Brain microvascular endothelial cell (primary cell): ENCODE measurements at regions not wholly inside any gene's neighbourhood (a gene's known extent, or its start where the extent isn't known, plus 50 kb on each side); places are given as distances from the start of the nearest gene placed in this dataset.
"Not testable (repeated sequence)": the region's sequence is repeated elsewhere in the genome, so short reads cannot be mapped to it uniquely, and the experiment has no call there.

Source experiments
- DNase-seq: peaks from one replicate; pipeline ENCODE4 v3.0.0-alpha.2; 2020
- H3K27ac ChIP-seq: fragments of 250-450 bp; sonication (Bioruptor Pico); 2 replicates; pipeline ENCODE4 v1.5.1; 2020; ENCODE audit warnings: mild to moderate bottlenecking, moderate library complexity
- H3K27me3 ChIP-seq: fragments of 250-450 bp; sonication (Bioruptor Pico); replicated peaks from 2 replicates; pipeline ENCODE4 v1.5.1; 2020; ENCODE audit warnings: mild to moderate bottlenecking
- H3K36me3 ChIP-seq: fragments of 250-450 bp; sonication (Bioruptor Pico); replicated peaks from 2 replicates; pipeline ENCODE4 v1.5.1; 2020; ENCODE audit warnings: mild to moderate bottlenecking
- H3K4me3 ChIP-seq: 2 replicates; pipeline ENCODE4 v1.5.1; 2011; ENCODE audit warnings: low read depth, mild to moderate bottlenecking, control low read depth, low read length, moderate library complexity
- CTCF ChIP-seq: IDR thresholded peaks from 2 replicates; pipeline ENCODE4 v1.5.1; 2011; ENCODE audit warnings: low read depth, mild to moderate bottlenecking, moderate library complexity, low read length, control low read depth, inconsistent platforms; ENCODE audit errors: missing control alignments
- in situ Hi-C: cut with HindIII; loops from 2 replicates; pipeline ENCODE4 v1.10.0; 2017; ENCODE audit warnings: low sequenced_read_pairs, low pct_ligation_motif_present

DNA sequence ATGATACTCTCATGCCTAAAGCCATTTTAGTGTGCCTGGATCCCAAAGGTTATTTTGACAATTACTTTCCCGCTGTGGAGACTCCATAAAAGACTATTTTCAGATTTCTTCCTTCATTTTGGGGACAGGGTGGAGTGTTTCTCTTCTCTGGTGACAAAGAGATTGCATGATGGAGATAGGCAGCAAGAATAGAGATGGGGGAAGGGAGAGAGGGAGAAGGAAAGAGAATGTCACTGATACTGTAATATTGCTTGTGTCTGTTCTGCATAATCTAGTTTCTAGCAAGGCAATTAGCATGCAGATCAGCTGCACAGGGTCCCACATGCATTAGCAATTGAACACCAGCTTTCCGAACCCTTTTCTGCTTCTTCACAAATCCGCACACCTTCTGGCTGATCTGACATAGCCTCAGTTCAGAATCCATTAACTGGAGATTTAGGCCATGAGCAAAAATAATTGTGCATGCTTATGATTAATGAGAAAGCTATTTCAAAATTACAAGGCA, 222.4 kb downstream of the OXSM start:
- no peak overlapping the region for H3K4me3 ChIP-seq
- no peaks in the 10 kb centered on the region for H3K27me3 ChIP-seq
- no peak for DNase-seq
- in situ Hi-C loops: no loop called here
- TF ChIP-seq CTCF: no peak
- no peaks in the 10 kb centered on the region for H3K36me3 ChIP-seq
- H3K27ac ChIP-seq: no peak overlapping the region

- no peak for TF ChIP-seq CTCF
- Histone ChIP-seq H3K27me3 (no peaks in the 10 kb centered on the region), H3K4me3 (no peak overlapping the region), H3K27ac (no peak overlapping the region), H3K36me3 (no peaks in the 10 kb centered on the region)
- in situ Hi-C loops: no loop called here
- no peak for DNase-seq
Observed at GRCh38 chr3:26015752-26016151, 225.9 kb downstream of the OXSM start.

DNA sequence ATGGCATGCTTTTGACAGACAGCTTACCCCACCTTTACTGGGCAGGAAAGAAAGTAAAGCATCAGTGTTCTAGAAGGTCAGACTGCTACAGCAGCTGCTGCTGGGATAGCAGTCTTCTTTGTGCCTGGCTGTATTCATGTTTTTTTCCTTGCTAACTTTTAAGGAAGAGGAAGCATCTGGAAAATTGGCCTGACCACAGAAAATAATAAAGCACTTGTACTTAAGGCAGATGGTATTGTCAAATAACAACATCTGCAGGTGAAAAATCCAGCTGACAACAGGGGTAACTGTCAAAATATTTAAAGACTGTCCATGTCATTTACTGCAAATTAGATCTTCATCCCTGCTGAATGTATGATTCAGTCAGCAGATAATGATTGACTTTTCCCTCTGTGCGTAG, 229.0 kb downstream of the OXSM start:
- Histone ChIP-seq H3K27ac (no peak overlapping the region), H3K27me3 (no peaks in the 10 kb centered on the region), H3K36me3 (no peaks in the 10 kb centered on the region), H3K4me3 (no peak overlapping the region)
- in situ Hi-C loops: no loop called here
- no peak for DNase-seq
- TF ChIP-seq CTCF: no peak

DNA sequence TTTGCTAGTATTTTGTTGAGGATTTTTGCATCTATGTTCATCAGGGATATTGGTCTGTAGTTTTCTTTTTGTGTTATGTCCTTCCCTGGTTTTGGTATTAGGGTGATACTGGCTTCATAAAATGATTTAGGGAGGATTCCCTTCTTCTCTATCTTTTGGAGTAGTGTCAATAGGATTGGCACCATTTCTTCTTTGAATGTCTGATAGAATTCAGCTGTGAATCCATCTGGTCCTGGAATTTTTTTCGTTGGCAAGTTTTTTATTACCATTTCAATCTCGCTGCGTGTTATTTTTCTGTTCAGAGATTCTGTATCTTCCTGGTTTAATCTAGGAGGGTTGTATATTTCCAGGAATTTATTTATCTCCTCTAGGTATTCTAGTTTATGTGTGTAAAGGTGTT, 234.3 kb downstream of the OXSM start:
- H3K27ac ChIP-seq, DNase-seq, in situ Hi-C loops, H3K4me3 ChIP-seq, H3K36me3 ChIP-seq, H3K27me3 ChIP-seq: not testable (repeated sequence)

DNA sequence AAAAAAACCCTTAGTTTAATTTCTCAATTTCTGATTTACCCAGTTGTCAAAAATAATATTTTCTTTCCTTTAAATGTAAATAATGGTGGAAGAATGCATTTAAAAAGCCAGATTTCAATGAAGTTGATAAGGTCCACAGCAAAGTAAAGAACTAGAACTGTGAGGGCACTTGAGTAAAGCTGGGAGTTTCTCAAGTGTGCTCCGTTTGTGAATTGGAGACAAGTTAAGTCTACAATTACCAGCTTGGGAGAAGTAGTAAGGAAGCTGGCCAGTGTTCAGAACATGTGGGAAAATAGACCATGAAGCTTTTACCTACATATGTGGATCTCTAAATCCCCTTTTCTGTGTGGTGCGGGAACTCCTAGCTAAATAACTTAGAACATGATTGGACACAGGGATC, 239.4 kb downstream of the OXSM start:
- no peak for DNase-seq
- H3K27ac ChIP-seq: no peak overlapping the region
- H3K36me3 ChIP-seq: no peaks in the 10 kb centered on the region
- H3K4me3 ChIP-seq: no peak overlapping the region
- no peaks in the 10 kb centered on the region for H3K27me3 ChIP-seq
- in situ Hi-C loops: no loop called here
- no peak for TF ChIP-seq CTCF

DNA sequence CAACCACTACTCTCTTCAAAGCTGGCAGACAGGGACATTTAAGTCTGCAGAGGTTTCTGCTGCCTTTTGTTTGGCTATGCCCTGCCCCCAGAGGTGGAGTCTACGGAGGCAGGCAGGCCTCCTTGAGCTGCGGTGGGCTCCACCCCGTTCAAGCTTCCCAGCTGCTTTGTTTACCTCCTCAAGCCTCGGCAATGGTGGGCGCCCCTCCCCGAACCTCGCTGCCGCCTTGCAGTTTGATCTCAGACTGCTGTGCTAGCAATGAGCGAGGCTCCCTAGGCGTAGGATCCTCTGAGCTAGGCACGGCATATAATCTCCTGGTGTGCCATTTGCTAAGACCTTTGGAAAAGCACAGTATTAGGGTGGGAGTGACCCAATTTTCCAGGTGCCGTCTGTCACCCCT, 252.2 kb downstream of the OXSM start:
- H3K27me3 ChIP-seq, H3K27ac ChIP-seq, DNase-seq, H3K36me3 ChIP-seq, in situ Hi-C loops, H3K4me3 ChIP-seq: not testable (repeated sequence)

DNA sequence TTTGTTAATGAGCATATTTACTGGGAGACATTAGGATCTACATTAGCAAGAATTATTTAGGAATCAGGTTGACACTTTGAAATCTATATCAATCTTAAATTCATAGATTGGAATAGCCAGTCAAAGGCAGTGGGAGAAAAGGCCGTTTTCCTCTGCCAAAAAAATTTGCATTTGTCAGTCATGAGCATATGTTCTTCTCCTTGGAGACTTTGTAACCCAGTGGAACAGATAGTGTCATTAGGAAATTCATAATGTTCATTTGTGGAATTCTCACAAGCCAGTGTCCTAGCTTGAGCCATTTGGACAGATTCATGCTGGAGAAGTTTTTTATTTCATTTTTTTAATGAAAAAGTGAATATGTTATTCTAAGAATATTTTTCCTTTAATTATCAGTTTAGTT, 260.1 kb downstream of the OXSM start:
- Histone ChIP-seq H3K27me3 (no peaks in the 10 kb centered on the region), H3K27ac (no peak overlapping the region), H3K4me3 (no peak overlapping the region), H3K36me3 (no peaks in the 10 kb centered on the region)
- no peak for TF ChIP-seq CTCF
- in situ Hi-C loops: no loop called here
- no peak for DNase-seq
